HFF-Myc (cell line): ENCODE measurements at regions not wholly inside any gene's neighbourhood (a gene's known extent, or its start where the extent isn't known, plus 50 kb on each side); places are given as distances from the start of the nearest gene placed in this dataset.

ENCODE experiments used
- DNase-seq: peaks from one replicate; pipeline ENCODE4 v3.0.0-alpha.2; 2011; ENCODE audit warnings: low read depth; ENCODE audit errors: extremely low read depth
- H3K4me3 ChIP-seq: replicated peaks from 2 replicates; pipeline ENCODE4 v1.5.1; 2011; ENCODE audit warnings: low read depth, mild to moderate bottlenecking, control low read depth, low read length
- CTCF ChIP-seq: IDR thresholded peaks from 2 replicates; pipeline ENCODE4 v1.5.1; 2012; ENCODE audit warnings: mild to moderate bottlenecking, low read depth, low read length, control low read depth; ENCODE audit errors: missing control alignments

- DNase-seq, result no peak
- TF ChIP-seq CTCF, result no peak
- no peak overlapping the region for H3K4me3 ChIP-seq
Measured at GRCh38 chr3:13257666-13258065, 162.5 kb downstream of the NUP210 start.

GRCh38 chr3:13256845-13257244, 163.3 kb downstream of the NUP210 start:
- no peak for TF ChIP-seq CTCF
- DNase-seq, result no peak
- H3K4me3 ChIP-seq, result no peak overlapping the region

- no peak overlapping the region for H3K4me3 ChIP-seq
- TF ChIP-seq CTCF, result no peak
- DNase-seq, result no peak
Measured at GRCh38 chr3:13254028-13254951, 165.8 kb downstream of the NUP210 start.

- no peak overlapping the region for H3K4me3 ChIP-seq
- DNase-seq, result no peak
Measured at GRCh38 chr3:13253208-13253937, 166.7 kb downstream of the NUP210 start.

GRCh38 chr3:13252207-13252606, 167.9 kb downstream of the NUP210 start:
- no peak overlapping the region for H3K4me3 ChIP-seq
- TF ChIP-seq CTCF, result no peak
- DNase-seq, result no peak

More at GRCh38 chr3:13253208-13253937, 166.7 kb downstream of the NUP210 start:
- TF ChIP-seq CTCF, result no peak

- TF ChIP-seq CTCF, result no peak
- H3K4me3 ChIP-seq, result no peak overlapping the region
- DNase-seq, result no peak
Measured at GRCh38 chr3:13251166-13251903, 168.8 kb downstream of the NUP210 start.
